H1 (cell line): ENCODE measurements at regions not wholly inside any gene's neighbourhood (a gene's known extent, or its start where the extent isn't known, plus 50 kb on each side); places are given as distances from the start of the nearest gene placed in this dataset.

Experiments used
- EZH2 ChIP-seq: fragments of 200-600 bp; sonication (generic); IDR thresholded peaks from 2 replicates; pipeline ENCODE4 v1.7.1; 2012; ENCODE audit warnings: low read depth, mild to moderate bottlenecking, moderate library complexity, low read length, inconsistent platforms; ENCODE audit not compliant: severe bottlenecking
- JUND ChIP-seq: IDR thresholded peaks from 2 replicates; pipeline ENCODE4 v1.6.1; 2011; ENCODE audit warnings: mild to moderate bottlenecking, improper control_type of control experiment, low read length
- SIN3A ChIP-seq, 2 experiments: IDR thresholded peaks in 1 of 2; conservative IDR thresholded peaks in 1 of 2; 2 replicates each; pipeline ENCODE4 v1.6.1; 2011 to 2012; ENCODE audit warnings: low read length in 2 of 2, improper control_type of control experiment in 1 of 2, low read depth in 1 of 2, mild to moderate bottlenecking in 1 of 2
- TF ChIP-seq, protein P1 (sequence below), 3 experiments: IDR thresholded peaks; 1 replicate in 2 of 3; 2 replicates in 1 of 3; pipeline versions ENCODE4 v1.5.1 to v1.6.1; 2011; ENCODE audit warnings: low read length in 3 of 3, mild to moderate bottlenecking in 3 of 3, inconsistent platforms in 2 of 3, low read depth in 1 of 3, moderate library complexity in 1 of 3; ENCODE audit not compliant: insufficient read depth in 1 of 3; ENCODE audit errors: control extremely low read depth in 1 of 3

DNA sequence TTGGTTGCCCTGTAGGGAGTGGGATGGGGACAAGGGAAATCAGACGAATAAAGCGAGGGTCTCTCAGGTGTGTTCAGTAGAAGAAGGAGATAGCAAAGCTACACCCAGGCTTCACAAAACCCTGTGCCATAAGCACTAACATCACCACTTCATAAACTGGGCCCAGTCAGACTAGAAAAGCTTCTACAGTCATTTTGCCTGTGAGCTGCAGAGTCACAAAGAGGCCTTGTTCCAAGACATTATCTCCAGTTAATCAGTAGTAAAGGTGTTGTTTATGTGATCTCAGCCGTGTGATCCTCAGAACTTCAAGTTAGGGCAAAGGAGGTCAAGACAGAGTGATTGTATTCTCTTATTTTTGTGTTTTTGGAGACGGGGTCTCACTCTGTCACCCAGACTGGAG is 148.0 kb downstream of the GALR1 start:
- TF ChIP-seq JUND = no peak
- no peak for TF ChIP-seq SIN3A (conservative IDR thresholded peaks at IDR 0.05 in 1 of 2, IDR thresholded peaks at IDR 0.05 in 1 of 2; ENCODE audit: low read depth in 1 of 2, low read length in 2 of 2)
- no peak for TF ChIP-seq EZH2
- TF ChIP-seq, protein P1, sequence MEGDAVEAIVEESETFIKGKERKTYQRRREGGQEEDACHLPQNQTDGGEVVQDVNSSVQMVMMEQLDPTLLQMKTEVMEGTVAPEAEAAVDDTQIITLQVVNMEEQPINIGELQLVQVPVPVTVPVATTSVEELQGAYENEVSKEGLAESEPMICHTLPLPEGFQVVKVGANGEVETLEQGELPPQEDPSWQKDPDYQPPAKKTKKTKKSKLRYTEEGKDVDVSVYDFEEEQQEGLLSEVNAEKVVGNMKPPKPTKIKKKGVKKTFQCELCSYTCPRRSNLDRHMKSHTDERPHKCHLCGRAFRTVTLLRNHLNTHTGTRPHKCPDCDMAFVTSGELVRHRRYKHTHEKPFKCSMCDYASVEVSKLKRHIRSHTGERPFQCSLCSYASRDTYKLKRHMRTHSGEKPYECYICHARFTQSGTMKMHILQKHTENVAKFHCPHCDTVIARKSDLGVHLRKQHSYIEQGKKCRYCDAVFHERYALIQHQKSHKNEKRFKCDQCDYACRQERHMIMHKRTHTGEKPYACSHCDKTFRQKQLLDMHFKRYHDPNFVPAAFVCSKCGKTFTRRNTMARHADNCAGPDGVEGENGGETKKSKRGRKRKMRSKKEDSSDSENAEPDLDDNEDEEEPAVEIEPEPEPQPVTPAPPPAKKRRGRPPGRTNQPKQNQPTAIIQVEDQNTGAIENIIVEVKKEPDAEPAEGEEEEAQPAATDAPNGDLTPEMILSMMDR (IDR thresholded peaks at IDR 0.05; ENCODE audit: control extremely low read depth in 1 of 3, insufficient read depth in 1 of 3, low read depth in 1 of 3, low read length in 3 of 3) = no peak
